T-cell (primary cell): ENCODE measurements at regions not wholly inside any gene's neighbourhood (a gene's known extent, or its start where the extent isn't known, plus 50 kb on each side); places are given as distances from the start of the nearest gene placed in this dataset.

Source experiments
- ATAC-seq, 4 experiments: fragments of 200-7000 bp in 3 of 4; fragments of 150-1000 bp in 1 of 4; cut with Tn5 transposase; replicated peaks in 1 of 4; 1 replicate in 3 of 4; 2 replicates in 1 of 4; pipeline ENCODE4 v1.10.0; 2021; ENCODE audit warnings: moderate library complexity in 3 of 4, mild to moderate bottlenecking in 2 of 4, moderate number of reproducible peaks in 1 of 4
- CTCF ChIA-PET, 2 donors: fragments of 300-600 bp; sonication (Branson Sonifier 250); formaldehyde crosslinking; loops; one replicate each; lab custom pipeline; 2022; ENCODE audit warnings: antibody characterized with exemption in 2 of 2; lab: Charles Lee
- POLR2A ChIA-PET, 2 donors: fragments of 300-600 bp; sonication (Branson Sonifier 250); formaldehyde crosslinking; loops; one replicate each; lab custom pipeline; 2022; ENCODE audit warnings: antibody characterized with exemption in 2 of 2; lab: Charles Lee
- DNase-seq, 35 experiments: peaks; one replicate each; pipeline versions ENCODE4 v3.0.0 to v3.0.0-alpha.2; 2013 to 2023
- H3K27ac ChIP-seq: one replicate; pipeline ENCODE4 v1.5.1; 2013; ENCODE audit warnings: low read length
- H3K27me3 ChIP-seq, 2 experiments: replicated peaks in 1 of 2; 1 replicate in 1 of 2; 2 replicates in 1 of 2; pipeline versions ENCODE4 v1.6.1 to v1.7.0; 2013; ENCODE audit warnings: low read length in 1 of 2, mixed read lengths in 1 of 2; ENCODE audit not compliant: control insufficient read depth in 2 of 2, insufficient read depth in 2 of 2; ENCODE audit errors: extremely low read depth in 1 of 2
- H3K36me3 ChIP-seq, 2 donors: 1 replicate in 1 of 2; 2 replicates in 1 of 2; pipeline versions ENCODE4 v1.6.1 to v1.7.0; 2013; ENCODE audit warnings: low read length in 1 of 2; ENCODE audit not compliant: control insufficient read depth in 2 of 2, insufficient read depth in 1 of 2; ENCODE audit errors: extremely low read depth in 1 of 2
- H3K4me1 ChIP-seq, 2 experiments: 1 replicate in 1 of 2; 2 replicates in 1 of 2; pipeline versions ENCODE4 v1.6.1 to v1.7.0; 2013; ENCODE audit warnings: low read length in 2 of 2, mixed read lengths in 1 of 2; ENCODE audit not compliant: insufficient read depth in 2 of 2, control insufficient read depth in 1 of 2; ENCODE audit errors: extremely low read depth in 1 of 2
- H3K4me3 ChIP-seq, 2 donors: 1 replicate in 1 of 2; 2 replicates in 1 of 2; pipeline versions ENCODE4 v1.5.1 to v1.7.0; 2013; ENCODE audit warnings: mild to moderate bottlenecking in 2 of 2, low read length in 1 of 2, moderate library complexity in 1 of 2; ENCODE audit not compliant: control insufficient read depth in 1 of 2; ENCODE audit errors: extremely low read depth in 1 of 2
- H3K9me3 ChIP-seq: 2 replicates; pipeline ENCODE4 v1.7.0; 2013
- H3K27ac Mint-ChIP-seq, 2 donors: one replicate each; pipeline ENCODE4 v1.8.0; 2020 to 2021; ENCODE audit warnings: mild to moderate bottlenecking in 2 of 2, mixed read lengths in 2 of 2
- H3K27me3 Mint-ChIP-seq, 2 donors: one replicate each; pipeline ENCODE4 v1.8.0; 2021 to 2022; ENCODE audit warnings: mixed read lengths in 2 of 2
- H3K36me3 Mint-ChIP-seq: one replicate; pipeline ENCODE4 v1.8.0; 2021; ENCODE audit warnings: mixed read lengths
- H3K4me1 Mint-ChIP-seq, 3 donors: one replicate each; pipeline ENCODE4 v1.8.0; 2020 to 2022; ENCODE audit warnings: mixed read lengths in 3 of 3, mild to moderate bottlenecking in 1 of 3
- H3K4me3 Mint-ChIP-seq, 3 donors: one replicate each; pipeline ENCODE4 v1.8.0; 2020 to 2022; ENCODE audit warnings: mild to moderate bottlenecking in 3 of 3, mixed read lengths in 3 of 3, moderate library complexity in 3 of 3
- H3K9me3 Mint-ChIP-seq, 3 donors: one replicate each; pipeline ENCODE4 v1.8.0; 2020 to 2022; ENCODE audit warnings: mixed read lengths in 3 of 3
- WGBS: methylation state at CpG from one replicate; pipeline ENCODE4 v1.1.5; 2013; ENCODE audit warnings: missing lambda C conversion rate; ENCODE audit not compliant: insufficient coverage; 5-methylcytosine and 5-hydroxymethylcytosine counted together

GRCh38 chr2:21676676-21677075 is 552.9 kb downstream of the TDRD15 start:
- H3K4me3 ChIP-seq = no peak overlapping the region

GRCh38 chr2:21683838-21684237 is 560.1 kb downstream of the TDRD15 start:
- H3K9me3 ChIP-seq = no peaks in the 10 kb centered on the region
- no CpG with 5 or more reads among the region's 2 CpGs for WGBS

More at GRCh38 chr2:21676676-21677075, 552.9 kb downstream of the TDRD15 start:
- Mint-ChIP-seq H3K4me3 (no peak overlapping the region), H3K27me3 (no peaks in the 10 kb centered on the region), H3K27ac (no peak overlapping the region), H3K9me3 (peaks cover 0 to 51% (median 36%) of the 10 kb centered on the region in 3 donors), H3K4me1 (no peaks in the 10 kb centered on the region), H3K36me3 (no peaks in the 10 kb centered on the region)
- Histone ChIP-seq H3K27ac (no peak overlapping the region), H3K27me3 (no peaks in the 10 kb centered on the region), H3K9me3 (no peaks in the 10 kb centered on the region), H3K4me1 (no peaks in the 10 kb centered on the region), H3K36me3 (no peaks in the 10 kb centered on the region)
- ChIA-PET POLR2A (no interaction called here), CTCF (interaction anchor here in 1 of 2 donors (0.7 kb wide), 1 partner anchor 113 kb away, joined by 4 read pairs; no protein-coding TSS in a partner anchor)
- no peak for DNase-seq
- no peak for ATAC-seq

GRCh38 chr2:21687589-21687988 is 563.8 kb downstream of the TDRD15 start:
- Histone ChIP-seq H3K4me3 (no peak overlapping the region), H3K9me3 (no peaks in the 10 kb centered on the region), H3K27ac (no peak overlapping the region), H3K4me1 (no peaks in the 10 kb centered on the region), H3K27me3 (no peaks in the 10 kb centered on the region), H3K36me3 (no peaks in the 10 kb centered on the region)
- CTCF ChIA-PET = no interaction called here
- H3K27me3 Mint-ChIP-seq = no peaks in the 10 kb centered on the region
- POLR2A ChIA-PET = no interaction called here
- no CpG with 5 or more reads among the region's 2 CpGs for WGBS
- no peak for DNase-seq
- no peaks in the 10 kb centered on the region for H3K36me3 Mint-ChIP-seq
- no peaks in the 10 kb centered on the region for H3K4me1 Mint-ChIP-seq
- no peak overlapping the region for H3K4me3 Mint-ChIP-seq
- H3K9me3 Mint-ChIP-seq = peaks cover 0 to 2% (median 2%) of the 10 kb centered on the region in 3 donors
- ATAC-seq = no peak
- H3K27ac Mint-ChIP-seq = no peak overlapping the region

More at GRCh38 chr2:21683838-21684237, 560.1 kb downstream of the TDRD15 start:
- no peak for ATAC-seq
- Mint-ChIP-seq H3K4me3 (no peak overlapping the region), H3K4me1 (no peaks in the 10 kb centered on the region), H3K27me3 (no peaks in the 10 kb centered on the region), H3K9me3 (peaks cover 0 to 31% (median 15%) of the 10 kb centered on the region in 3 donors), H3K36me3 (no peaks in the 10 kb centered on the region), H3K27ac (no peak overlapping the region)
- POLR2A ChIA-PET = no interaction called here
- Histone ChIP-seq H3K27me3 (no peaks in the 10 kb centered on the region), H3K36me3 (no peaks in the 10 kb centered on the region), H3K27ac (no peak overlapping the region), H3K4me1 (no peaks in the 10 kb centered on the region), H3K4me3 (no peak overlapping the region)
- CTCF ChIA-PET = no interaction called here
- no peak for DNase-seq

GRCh38 chr2:21690005-21690404 is 566.2 kb downstream of the TDRD15 start:
- Histone ChIP-seq H3K36me3 (no peaks in the 10 kb centered on the region), H3K4me3 (no peak overlapping the region), H3K27me3 (no peaks in the 10 kb centered on the region), H3K9me3 (no peaks in the 10 kb centered on the region), H3K4me1 (no peaks in the 10 kb centered on the region), H3K27ac (no peak overlapping the region)
- Mint-ChIP-seq H3K27ac (no peak overlapping the region), H3K4me1 (no peaks in the 10 kb centered on the region), H3K4me3 (no peak overlapping the region), H3K36me3 (no peaks in the 10 kb centered on the region), H3K9me3 (no peaks in the 10 kb centered on the region), H3K27me3 (no peaks in the 10 kb centered on the region)
- ChIA-PET CTCF (no interaction called here), POLR2A (no interaction called here)
- DNase-seq (no peak), ATAC-seq (no peak)

- H3K4me1 ChIP-seq = no peaks in the 10 kb centered on the region
- CTCF ChIA-PET = no interaction called here
- Mint-ChIP-seq H3K27ac (no peak overlapping the region), H3K36me3 (no peaks in the 10 kb centered on the region), H3K27me3 (no peaks in the 10 kb centered on the region), H3K4me3 (no peak overlapping the region), H3K9me3 (peaks cover 0 to 7% (median 3%) of the 10 kb centered on the region in 3 donors), H3K4me1 (no peaks in the 10 kb centered on the region)
- no peaks in the 10 kb centered on the region for H3K9me3 ChIP-seq
- no peaks in the 10 kb centered on the region for H3K36me3 ChIP-seq
- H3K27ac ChIP-seq = no peak overlapping the region
- no peak for DNase-seq
- H3K4me3 ChIP-seq = no peak overlapping the region
- no peaks in the 10 kb centered on the region for H3K27me3 ChIP-seq
- ATAC-seq = no peak
- POLR2A ChIA-PET = no interaction called here
These were observed 569.3 kb downstream of the TDRD15 start for GRCh38 chr2:21693081-21693480.

GRCh38 chr2:21694079-21694878 is 570.5 kb downstream of the TDRD15 start:
- ChIA-PET POLR2A (interaction anchor here in 1 of 2 donors (0.6 kb wide), 1 partner anchor 251 kb away, joined by 3 read pairs; no protein-coding TSS in a partner anchor), CTCF (no interaction called here)
- H3K36me3 Mint-ChIP-seq = no peaks in the 10 kb centered on the region
- H3K27me3 Mint-ChIP-seq = no peaks in the 10 kb centered on the region
- ATAC-seq = no peak
- H3K27ac ChIP-seq = no peak overlapping the region
- H3K27me3 ChIP-seq = no peaks in the 10 kb centered on the region
- H3K4me3 Mint-ChIP-seq = no peak overlapping the region
- no peaks in the 10 kb centered on the region for H3K9me3 ChIP-seq
- H3K36me3 ChIP-seq = no peaks in the 10 kb centered on the region
- DNase-seq = no peak
- no peak overlapping the region for H3K4me3 ChIP-seq
- 93% methylated on average over 2 of the region's 3 CpGs for WGBS
- H3K27ac Mint-ChIP-seq = no peak overlapping the region
- no peaks in the 10 kb centered on the region for H3K4me1 Mint-ChIP-seq
- H3K4me1 ChIP-seq = no peaks in the 10 kb centered on the region
- peaks cover 0 to 7% (median 3%) of the 10 kb centered on the region in 3 donors for H3K9me3 Mint-ChIP-seq
